ENCODE measurements at regions not wholly inside any gene's neighbourhood (a gene's known extent, or its start where the extent isn't known, plus 50 kb on each side); places are given as distances from the start of the nearest gene placed in this dataset.

GRCh38 chr6:164855281-164855680 lies 454.1 kb downstream of the C6orf118 start:
- no peak for TF ChIP-seq CTCF (IDR thresholded peaks at IDR 0.05)
- no peak for TF ChIP-seq POLR2AphosphoS5 (IDR thresholded peaks at IDR 0.05)
- TF ChIP-seq POLR2A (IDR thresholded peaks at IDR 0.05), result no peak
- no peak for TF ChIP-seq EP300 (IDR thresholded peaks at IDR 0.05; ENCODE audit: low read depth)
